GM18868 (cell line): ENCODE measurements at regions not wholly inside any gene's neighbourhood (a gene's known extent, or its start where the extent isn't known, plus 50 kb on each side); places are given as distances from the start of the nearest gene placed in this dataset.
"Not testable (repeated sequence)": the region's sequence is repeated elsewhere in the genome, so short reads cannot be mapped to it uniquely, and the experiment has no call there.

ENCODE experiments used
- ATAC-seq: cut with Tn5 transposase; IDR thresholded peaks from one replicate; pipeline ENCODE4 v1.9.1; 2021; ENCODE audit warnings: mild to moderate bottlenecking, moderate library complexity; ENCODE audit not compliant: unreplicated experiment

DNA sequence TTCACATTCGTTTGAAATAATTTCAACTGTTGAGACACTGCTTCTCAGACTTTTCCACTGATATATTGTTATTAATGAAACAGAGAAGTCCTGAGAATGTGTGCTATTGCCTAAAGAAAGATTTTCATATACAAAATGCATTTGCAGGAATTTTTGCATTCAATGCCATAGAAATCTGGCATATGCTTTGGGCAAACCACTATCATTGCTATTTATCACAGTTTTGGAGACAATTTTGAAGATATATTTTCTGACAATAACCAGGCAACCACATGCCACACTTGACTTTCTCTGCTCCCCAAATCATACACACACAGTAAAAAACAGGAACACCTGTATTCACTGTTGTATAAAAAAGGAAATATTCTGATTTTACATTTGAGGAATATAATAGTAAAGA lies 1303.7 kb upstream of the IGFBP7 start:
- ATAC-seq: no peak

DNA sequence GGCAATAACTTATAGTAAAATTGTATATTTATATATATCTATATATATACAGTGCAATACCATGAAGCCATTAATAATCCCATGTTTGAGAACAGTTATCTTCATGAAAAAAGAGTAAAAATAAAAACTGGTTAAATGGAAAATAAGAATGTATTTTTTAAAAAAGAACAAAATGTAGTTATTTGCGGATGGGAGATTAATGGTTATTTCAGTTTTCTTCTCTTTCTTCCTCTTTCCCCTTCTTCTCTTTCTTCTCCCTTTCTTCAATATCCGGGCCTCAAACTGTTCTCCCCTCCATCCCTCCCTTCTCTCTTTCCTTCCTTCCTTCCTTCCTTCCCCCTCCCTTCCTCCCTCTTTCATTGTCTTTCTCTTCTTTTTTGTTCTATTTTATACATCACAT lies 1301.7 kb upstream of the IGFBP7 start:
- no peak for ATAC-seq

DNA sequence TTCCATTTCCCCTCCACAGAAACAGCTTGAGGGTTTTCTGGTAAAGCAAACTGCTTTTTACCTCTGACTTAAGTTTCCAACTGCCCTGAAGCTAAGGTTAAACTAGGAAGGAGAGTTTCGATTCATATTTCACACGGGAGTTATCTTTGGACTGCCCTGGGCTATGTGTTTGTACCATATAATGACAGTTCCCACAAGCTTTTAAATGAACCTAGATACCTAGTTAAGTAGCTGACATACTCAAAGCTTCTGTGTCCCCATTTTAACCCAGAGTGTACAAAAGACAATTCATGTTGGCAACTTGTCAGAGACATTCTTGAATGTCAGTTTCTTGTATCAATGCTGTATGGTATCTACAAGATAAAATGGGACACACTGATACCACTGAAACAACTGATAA lies 1296.6 kb upstream of the IGFBP7 start:
- ATAC-seq: no peak

DNA sequence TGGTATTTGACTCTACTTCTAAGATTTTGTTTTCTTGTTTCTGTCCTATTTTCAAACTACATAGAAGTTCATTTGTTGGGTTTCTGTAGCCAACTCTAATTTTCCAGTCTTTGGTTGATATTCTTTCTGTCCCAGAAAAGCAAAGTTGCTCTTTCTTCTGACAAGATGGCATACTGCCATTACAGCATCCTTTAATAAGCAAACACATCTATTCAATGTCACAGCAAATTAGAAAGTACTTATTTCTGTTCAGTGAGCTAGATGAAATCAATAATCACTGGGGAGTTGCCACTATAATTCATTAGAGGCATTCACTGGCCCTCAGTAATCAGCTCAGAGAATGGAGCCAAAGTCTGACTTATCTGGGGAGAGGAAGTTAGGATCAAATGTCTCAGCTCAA lies 1258.0 kb upstream of the IGFBP7 start:
- ATAC-seq: no peak

DNA sequence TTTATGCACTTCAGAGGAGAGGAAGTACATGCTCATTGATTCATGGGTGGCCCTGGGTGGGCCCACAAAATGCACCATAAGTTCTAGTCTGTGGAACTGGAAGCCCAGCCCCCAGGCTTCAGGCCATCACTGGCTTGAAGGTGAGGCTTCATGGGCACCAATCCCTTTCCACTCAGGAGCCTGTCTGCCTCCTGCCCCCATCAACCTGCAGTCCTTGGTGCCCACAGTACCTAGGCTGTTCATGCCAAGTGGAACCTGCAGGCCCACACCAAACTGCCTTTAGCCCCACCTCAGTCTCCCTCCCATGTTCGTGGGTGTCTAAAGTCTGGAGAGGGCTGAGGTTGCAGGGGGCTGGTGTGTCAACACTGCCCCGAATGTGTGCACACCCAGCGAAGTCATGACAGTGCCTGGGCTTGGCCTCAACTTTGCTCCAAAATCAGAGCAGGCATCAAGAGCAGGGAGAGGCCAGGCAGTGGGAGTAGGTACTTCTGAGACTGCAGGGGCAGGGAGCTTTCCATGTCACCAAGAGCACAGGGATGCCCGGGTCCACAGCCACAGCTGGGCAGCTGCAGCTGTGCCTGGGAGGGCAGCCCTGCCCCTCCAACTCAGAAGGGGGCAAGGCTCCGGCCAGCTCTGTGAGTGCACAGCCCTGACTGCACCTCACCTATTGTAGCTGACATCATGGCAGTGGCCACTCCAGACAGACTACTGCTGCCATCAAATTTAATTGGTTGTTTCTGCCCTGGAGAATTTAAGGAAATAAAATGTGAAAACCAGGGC lies 1250.4 kb upstream of the IGFBP7 start:
- no peak for ATAC-seq

DNA sequence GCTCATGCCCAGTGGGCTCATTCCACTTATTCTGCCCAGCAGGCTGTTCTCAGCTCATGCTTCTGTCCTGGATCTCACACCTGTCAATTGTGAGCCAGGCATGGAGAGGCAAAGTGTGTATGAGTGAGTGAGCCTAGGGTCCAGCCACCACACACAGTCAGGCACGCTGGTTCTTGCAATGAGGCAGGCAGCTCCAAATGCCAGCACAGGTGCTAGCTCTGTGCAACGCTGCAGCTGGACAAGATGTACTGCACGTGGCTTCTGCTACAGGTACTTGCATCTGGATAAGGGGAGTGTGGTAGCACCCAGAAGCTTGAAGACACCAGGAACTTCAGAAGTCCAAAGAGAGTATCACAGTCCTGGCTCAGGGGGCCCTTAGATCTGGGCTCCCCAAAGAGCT lies 1249.4 kb upstream of the IGFBP7 start:
- ATAC-seq: no peak

DNA sequence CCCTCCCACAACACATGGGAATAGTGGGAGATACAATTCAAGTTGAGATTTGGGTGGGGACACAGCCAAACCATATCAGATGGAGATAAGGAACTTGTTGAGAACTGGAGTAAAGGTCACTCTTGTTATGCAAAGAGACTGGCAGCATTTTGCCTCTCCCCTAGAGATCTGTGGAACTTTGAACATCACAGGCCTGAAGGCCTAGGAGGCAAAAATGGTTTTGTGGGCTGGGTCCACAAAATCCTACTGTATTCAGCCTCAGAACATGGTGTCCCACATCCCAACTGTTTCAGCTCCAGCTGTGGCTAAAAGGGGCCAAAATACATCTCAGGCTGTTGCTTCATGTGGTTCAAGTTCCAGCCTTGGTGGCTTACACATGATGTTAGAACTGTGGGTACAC lies 1247.8 kb upstream of the IGFBP7 start:
- ATAC-seq: no peak

DNA sequence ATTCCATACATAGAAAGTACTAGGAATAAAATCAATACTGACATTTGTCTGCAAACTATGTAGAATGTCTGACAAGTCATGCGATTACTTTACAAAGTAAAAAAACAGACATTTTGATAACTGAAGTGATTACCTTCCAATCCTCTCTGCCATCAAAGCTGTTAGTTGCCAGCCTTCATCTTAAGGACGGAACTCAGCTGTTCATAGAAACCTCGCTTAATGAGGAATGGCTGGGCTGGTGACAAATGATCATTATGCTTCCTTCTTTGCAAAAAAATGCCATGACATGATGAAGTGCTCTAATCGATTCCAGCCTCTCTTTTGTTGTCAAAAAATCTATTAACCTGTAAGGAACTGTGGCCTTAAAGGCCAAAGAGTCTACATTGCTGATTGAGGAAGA lies 1214.9 kb upstream of the IGFBP7 start:
- no peak for ATAC-seq

DNA sequence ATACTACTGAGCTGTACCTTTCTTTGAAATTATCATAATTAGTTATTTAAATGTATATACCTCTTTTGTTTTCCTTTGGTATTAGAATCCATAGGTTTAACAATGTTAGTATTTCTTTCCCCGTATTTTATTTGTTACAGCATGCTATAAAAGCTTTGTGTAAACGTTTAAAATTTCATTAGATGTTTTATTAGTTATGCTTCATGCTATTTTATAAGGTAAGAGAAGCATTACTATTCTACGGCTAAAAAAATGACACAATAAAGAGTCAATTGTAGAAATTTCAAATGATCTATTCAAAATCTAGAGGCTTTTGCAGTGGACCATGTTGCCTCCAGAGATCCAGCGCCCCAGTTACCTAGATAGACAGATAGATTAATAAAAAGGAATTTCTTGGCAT lies 1203.3 kb upstream of the IGFBP7 start:
- no peak for ATAC-seq

DNA sequence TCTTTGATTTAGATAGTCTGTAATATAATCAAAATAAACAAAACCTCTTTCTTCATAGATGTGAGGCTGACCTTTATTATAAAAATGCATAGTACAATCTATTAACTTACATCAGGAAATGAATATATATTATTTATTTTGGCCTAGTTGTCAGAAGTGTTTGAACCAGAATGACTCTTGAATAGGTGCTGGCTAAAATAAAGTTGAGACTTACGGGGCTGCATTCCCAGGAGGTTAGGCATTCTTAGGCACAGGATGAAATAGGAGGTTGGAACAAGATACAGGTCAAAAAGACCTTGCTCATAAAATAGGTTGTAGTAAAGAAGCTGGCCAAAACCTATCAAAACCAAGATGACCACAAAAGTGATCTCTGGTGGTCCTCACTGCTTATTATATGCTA lies 1193.3 kb upstream of the IGFBP7 start:
- ATAC-seq: no peak

DNA sequence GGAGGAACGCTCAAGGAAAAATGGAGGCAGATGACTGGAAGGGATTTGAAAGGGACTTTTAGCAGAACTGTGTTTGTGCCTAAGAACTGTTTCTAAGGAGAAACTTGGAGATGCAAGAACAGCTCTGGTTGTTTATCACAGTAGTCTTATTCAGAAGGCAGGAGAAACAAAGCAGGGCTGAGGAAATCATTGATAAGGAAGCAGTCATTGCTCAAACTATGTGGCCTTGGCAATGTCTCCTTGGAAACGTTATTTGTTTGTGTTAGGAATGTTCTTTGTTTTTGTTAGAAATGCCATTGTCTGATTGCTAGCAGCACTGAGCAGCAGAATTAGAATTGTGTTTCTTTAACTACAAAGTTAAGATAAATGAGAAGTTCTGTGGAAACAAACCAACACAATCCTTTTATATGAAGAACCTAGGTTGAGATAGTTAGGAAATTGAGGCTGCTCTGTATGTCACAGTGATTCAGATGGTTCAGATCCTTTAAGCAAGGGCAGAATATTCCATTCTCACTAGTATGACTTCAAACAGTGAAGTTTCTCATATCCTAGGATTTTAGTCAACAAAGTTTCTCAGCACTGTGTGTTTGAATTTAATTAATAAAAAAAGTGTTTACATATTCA lies 1191.3 kb upstream of the IGFBP7 start:
- no peak for ATAC-seq

DNA sequence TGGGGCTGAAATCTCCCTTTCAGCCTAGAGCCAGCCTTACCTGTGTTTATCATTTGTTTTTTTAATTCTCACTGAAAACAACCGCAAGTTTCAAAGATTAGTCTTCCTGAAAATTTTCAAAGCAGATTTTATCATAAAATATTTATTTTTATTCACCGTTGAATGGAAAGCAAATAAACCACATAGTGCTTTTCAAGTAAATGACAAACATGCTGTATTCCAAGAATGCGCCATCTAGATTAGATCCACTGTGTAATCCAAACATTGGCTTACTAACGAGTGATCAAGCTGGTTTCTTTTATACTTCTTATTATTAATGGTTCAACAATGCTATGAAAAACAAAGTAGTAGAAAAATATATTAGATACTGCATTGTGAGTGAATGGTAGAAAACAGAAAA lies 1176.2 kb upstream of the IGFBP7 start:
- ATAC-seq: no peak

DNA sequence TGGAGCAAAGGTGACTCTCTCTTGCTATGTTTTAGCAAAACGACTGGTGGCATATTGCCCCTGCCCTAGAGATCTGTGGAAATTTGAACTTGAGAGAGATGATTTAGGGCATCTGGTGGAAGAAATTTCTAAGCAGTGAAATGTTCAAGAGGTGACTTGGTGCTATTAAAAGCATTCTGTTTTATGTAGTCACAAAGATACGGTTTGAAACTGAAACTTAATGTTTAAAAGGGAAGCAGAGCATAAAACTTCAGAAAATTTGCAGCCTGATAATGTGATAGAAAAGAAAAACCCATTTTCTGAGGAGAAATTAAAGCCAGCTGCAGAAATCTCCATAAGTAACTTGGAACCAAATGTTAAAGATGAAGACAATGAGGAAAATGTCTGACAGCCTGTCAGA lies 1170.7 kb upstream of the IGFBP7 start:
- ATAC-seq: not testable (repeated sequence)

DNA sequence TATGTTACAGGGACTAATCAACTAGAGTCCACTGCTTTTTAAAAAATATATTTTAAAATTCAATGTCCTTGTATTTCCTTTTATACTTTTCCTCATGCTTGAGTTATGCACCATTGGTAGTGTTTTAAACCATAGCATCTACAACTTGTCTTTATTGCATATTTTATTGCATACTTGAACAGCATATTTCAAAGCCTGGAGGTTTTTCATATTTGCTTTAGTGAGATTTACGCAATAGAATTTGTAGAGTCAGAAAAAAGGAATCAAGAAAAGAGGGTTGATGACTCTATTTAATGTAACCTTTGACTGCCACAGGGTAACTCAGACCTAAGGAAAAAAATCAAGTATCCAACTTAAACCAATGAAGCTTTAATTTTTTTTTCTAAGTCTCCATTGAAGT lies 1165.7 kb upstream of the IGFBP7 start:
- ATAC-seq: no peak

DNA sequence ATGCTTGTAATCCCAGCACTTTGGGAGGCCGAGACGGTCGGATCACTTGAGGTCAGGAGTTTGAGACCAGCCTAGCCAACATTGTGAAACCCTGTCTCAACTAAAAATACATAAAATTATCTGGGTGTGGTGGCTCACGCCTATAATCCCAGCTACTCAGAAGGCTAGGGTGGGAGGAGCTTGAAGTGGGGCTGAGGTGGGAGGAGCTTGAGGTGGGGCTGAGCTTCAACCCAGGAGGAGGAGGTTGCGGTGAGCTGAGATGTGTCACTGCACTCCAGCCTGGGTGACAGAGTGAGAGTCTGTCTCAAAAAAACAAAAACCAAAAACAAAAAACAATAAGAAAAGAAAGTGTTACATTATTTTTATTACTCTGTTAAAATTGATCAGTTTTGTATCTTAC lies 1164.4 kb upstream of the IGFBP7 start:
- ATAC-seq: no peak

DNA sequence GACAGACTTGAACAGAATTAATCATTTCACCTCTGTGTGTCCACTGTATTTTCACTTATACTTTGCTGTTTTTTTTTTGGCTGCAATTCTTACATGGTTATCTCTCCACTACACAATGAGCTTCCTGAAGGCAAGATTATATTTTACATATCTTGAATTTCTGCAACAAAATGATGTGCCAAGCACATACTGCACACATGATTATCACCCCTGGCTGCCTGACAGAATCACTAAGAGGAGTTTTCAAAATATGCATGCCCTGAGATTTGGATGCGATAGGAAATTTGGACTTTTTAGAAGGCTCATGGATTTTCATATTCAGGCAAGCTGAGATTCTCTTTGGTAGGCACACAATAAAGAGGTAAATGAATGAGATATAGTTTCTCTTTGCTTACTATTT lies 1162.1 kb upstream of the IGFBP7 start:
- ATAC-seq: no peak

DNA sequence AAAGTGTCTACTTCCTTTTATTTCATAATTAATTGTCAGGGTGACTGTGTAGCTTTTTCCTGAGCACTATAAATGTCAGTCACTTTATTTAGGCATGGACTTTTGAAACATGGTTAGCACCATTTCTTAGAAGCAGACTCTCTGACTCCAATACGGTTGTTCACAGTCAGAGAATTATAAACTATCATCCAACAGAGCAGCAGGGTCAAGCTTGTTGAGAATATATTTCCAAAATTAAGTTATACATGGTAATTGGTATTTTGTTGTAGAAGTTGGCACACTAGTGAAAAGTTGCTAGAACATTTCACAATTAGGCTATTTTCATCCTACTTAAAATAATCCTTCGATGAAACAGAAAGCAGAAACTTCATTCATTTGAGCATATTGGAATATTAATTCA lies 1155.5 kb upstream of the IGFBP7 start:
- no peak for ATAC-seq

DNA sequence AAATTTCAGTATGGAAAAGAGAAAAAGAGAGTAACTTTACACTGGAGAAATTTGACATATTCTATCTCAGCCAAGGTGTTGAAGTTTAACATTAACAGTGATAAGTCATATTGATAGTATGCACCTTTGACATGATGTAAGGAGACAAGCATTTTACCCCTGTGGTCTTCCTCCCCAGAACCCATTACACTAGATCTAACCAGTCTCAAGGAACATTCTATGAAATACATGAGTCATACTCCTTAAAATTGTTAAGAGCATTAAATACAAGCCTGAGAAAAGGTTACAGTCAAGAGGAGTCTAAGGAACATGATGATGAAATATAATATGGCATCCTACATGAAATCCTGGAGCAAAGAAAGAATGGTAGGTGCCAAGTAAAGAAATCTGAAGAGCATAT lies 1151.3 kb upstream of the IGFBP7 start:
- no peak for ATAC-seq

DNA sequence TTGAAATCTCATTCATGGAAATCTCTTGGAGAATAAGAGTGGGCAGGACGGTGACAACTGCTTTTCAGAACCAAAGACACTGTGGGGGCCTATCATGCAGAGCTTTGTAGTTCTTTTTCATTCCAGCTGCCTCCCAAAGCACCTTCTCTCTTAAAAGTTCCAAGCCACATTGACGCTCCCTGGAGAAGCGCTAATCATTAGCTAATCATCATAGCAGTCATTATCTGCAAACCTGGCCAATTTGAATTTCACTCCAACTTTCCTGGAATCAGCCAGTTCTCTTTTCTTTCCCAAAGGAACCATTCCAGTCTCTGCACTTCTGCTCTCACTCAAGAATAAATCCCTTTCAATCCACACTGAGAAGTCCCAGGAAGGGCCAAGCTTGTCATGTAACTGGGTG lies 1144.1 kb upstream of the IGFBP7 start:
- ATAC-seq: no peak

DNA sequence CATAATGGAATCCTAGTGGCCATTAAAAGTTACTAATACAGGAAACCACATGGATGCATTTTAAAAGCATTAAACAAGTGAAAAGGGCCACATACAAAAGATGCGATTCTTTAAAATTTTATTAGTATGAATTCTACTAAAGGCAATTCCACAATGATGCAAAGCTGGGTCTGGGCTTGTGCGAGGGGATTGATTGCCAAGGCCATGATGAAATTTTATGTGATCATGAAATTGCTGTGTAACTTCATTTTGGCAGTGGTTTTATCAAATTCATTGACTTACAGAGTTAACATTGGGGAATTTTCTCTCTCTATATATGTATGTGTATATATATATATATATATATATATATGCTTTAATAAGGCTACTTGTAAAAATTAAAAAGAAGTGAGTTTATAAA lies 1142.5 kb upstream of the IGFBP7 start:
- ATAC-seq: no peak

DNA sequence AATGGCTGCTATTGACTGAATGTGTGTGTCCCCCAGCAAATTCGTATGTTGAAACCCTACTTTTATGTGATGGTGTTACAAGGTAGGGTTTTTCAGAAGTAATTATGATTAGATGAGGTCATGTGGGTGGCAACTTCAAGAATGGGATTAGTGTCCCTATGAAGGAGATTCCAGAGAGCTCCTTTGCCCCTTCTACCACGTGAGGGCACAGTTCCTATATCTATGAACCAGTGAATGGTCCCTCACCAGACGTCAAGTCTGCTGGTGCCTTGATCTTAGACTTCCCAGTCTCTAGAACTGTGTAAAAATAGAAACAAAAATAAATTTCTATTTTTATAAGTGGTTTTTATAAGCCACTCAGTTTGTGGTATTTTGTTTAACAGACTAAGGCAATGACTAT lies 1137.6 kb upstream of the IGFBP7 start:
- no peak for ATAC-seq

DNA sequence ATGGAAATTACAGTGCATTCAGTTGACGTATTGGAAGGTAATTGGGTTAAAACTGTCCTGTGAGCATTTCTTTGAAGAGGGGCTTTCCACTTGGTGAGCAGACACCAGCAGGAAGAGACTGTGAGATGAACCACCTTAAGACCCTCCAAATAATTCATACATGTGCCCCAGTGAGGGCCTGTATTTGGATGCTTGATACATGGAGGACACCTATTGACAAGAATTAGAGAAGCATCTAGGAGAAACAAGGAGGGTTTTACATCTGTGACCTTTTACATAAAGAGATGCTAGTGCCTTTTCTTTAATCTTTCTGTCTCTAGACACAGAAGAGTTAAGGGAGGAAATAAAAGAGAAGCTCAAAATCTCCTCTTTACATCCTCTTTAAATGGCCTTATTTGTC lies 1115.3 kb upstream of the IGFBP7 start:
- ATAC-seq: no peak

DNA sequence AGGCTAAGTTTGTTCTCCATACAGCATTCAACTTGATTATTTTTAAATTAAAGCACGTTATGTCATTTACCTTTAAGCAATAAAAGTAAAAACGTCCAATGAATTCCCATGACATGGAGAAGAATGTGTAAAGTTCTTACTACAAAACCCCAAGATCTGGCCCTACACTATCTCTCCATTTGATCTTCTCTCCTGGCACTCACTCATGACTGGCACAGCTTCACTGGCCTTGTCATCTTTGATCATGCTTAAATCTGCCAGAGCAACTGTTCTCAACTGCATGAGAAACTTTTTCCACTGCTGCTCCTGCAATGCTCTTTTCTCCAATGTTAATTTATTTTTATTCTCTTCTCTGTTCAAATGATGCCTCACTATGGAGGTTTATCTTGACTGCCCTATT lies 1109.0 kb upstream of the IGFBP7 start:
- ATAC-seq: no peak
